Ectodermal cell (in vitro differentiated cells): ENCODE measurements at regions not wholly inside any gene's neighbourhood (a gene's known extent, or its start where the extent isn't known, plus 50 kb on each side); places are given as distances from the start of the nearest gene placed in this dataset.

Experiments used
- H3K27ac ChIP-seq: 2 replicates; pipeline ENCODE4 v1.7.0; 2013; ENCODE audit warnings: mild to moderate bottlenecking, low read depth, low read length; ENCODE audit not compliant: insufficient read depth, poor library complexity, severe bottlenecking
- H3K27me3 ChIP-seq: 2 replicates; pipeline ENCODE4 v1.7.0; 2013; ENCODE audit warnings: mild to moderate bottlenecking, low read length; ENCODE audit not compliant: insufficient read depth, control insufficient read depth, poor library complexity, severe bottlenecking
- H3K36me3 ChIP-seq: one replicate; pipeline ENCODE4 v1.7.0; 2013; ENCODE audit warnings: low read length; ENCODE audit not compliant: control insufficient read depth, insufficient read depth
- H3K4me1 ChIP-seq: one replicate; pipeline ENCODE4 v1.7.0; 2013; ENCODE audit warnings: low read length; ENCODE audit not compliant: control insufficient read depth, insufficient read depth
- H3K4me3 ChIP-seq: 2 replicates; pipeline ENCODE4 v1.7.0; 2013; ENCODE audit warnings: low read depth, low read length, control low read depth; ENCODE audit not compliant: insufficient read depth
- H3K9me3 ChIP-seq: 2 replicates; pipeline ENCODE4 v1.7.0; 2013; ENCODE audit warnings: mild to moderate bottlenecking, low read length, moderate library complexity; ENCODE audit not compliant: control insufficient read depth
- WGBS, 2 experiments: methylation state at CpG; one replicate each; pipeline ENCODE4 v1.1.7; 2013; ENCODE audit warnings: missing lambda C conversion rate in 2 of 2; 5-methylcytosine and 5-hydroxymethylcytosine counted together

GRCh38 chr1:38424677-38425076 is 378.1 kb upstream of the POU3F1 start:
- no peaks in the 10 kb centered on the region for H3K36me3 ChIP-seq
- no peaks in the 10 kb centered on the region for H3K27me3 ChIP-seq
- 50 to 52% methylated on average over 2 of the region's 2 CpGs for WGBS, 2 experiments
- no peak overlapping the region for H3K4me3 ChIP-seq
- H3K4me1 ChIP-seq: peaks cover 6% of the 10 kb centered on the region
- no peaks in the 10 kb centered on the region for H3K9me3 ChIP-seq
- H3K27ac ChIP-seq: no peak overlapping the region

- Histone ChIP-seq H3K27ac (no peak overlapping the region), H3K9me3 (no peaks in the 10 kb centered on the region), H3K27me3 (no peaks in the 10 kb centered on the region), H3K4me1 (peaks cover 6% of the 10 kb centered on the region), H3K36me3 (no peaks in the 10 kb centered on the region), H3K4me3 (no peak overlapping the region)
- WGBS, 2 experiments: 77 to 85% methylated on average over 4 of the region's 4 CpGs
These were observed 374.1 kb upstream of the POU3F1 start for GRCh38 chr1:38420666-38421065.

- peak overlapping the region; percentile 57 for H3K27ac ChIP-seq
These were observed 371.8 kb upstream of the POU3F1 start for GRCh38 chr1:38418195-38419030.

GRCh38 chr1:38403667-38404066 is 357.1 kb upstream of the POU3F1 start:
- Histone ChIP-seq H3K36me3 (no peaks in the 10 kb centered on the region), H3K4me3 (no peak overlapping the region), H3K27ac (no peak overlapping the region), H3K4me1 (no peaks in the 10 kb centered on the region), H3K27me3 (no peaks in the 10 kb centered on the region), H3K9me3 (no peaks in the 10 kb centered on the region)
- 98 to 100% methylated on average over 2 of the region's 2 CpGs for WGBS, 2 experiments

More at GRCh38 chr1:38418195-38419030, 371.8 kb upstream of the POU3F1 start:
- Histone ChIP-seq H3K4me3 (no peak overlapping the region), H3K27me3 (no peaks in the 10 kb centered on the region), H3K9me3 (no peaks in the 10 kb centered on the region), H3K4me1 (no peaks in the 10 kb centered on the region), H3K36me3 (no peaks in the 10 kb centered on the region)
- WGBS, 2 experiments: 86 to 87% methylated on average over 9 of the region's 9 CpGs

- WGBS, 2 experiments: 80 to 83% methylated on average over 1 of the region's 2 CpGs
- H3K4me1 ChIP-seq: no peaks in the 10 kb centered on the region
- H3K27me3 ChIP-seq: no peaks in the 10 kb centered on the region
- no peaks in the 10 kb centered on the region for H3K9me3 ChIP-seq
- H3K36me3 ChIP-seq: no peaks in the 10 kb centered on the region
- no peak overlapping the region for H3K4me3 ChIP-seq
- no peak overlapping the region for H3K27ac ChIP-seq
These were observed 355.7 kb upstream of the POU3F1 start for GRCh38 chr1:38402230-38402815.

GRCh38 chr1:38396606-38397005 is 350.0 kb upstream of the POU3F1 start:
- no peaks in the 10 kb centered on the region for H3K36me3 ChIP-seq
- H3K4me3 ChIP-seq: no peak overlapping the region
- 100% methylated on average over 1 of the region's 1 CpG; no CpG with 5 or more reads in 1 of the 2 experiments for WGBS, 2 experiments
- H3K27ac ChIP-seq: no peak overlapping the region
- H3K4me1 ChIP-seq: no peaks in the 10 kb centered on the region
- no peaks in the 10 kb centered on the region for H3K9me3 ChIP-seq
- H3K27me3 ChIP-seq: no peaks in the 10 kb centered on the region

- Histone ChIP-seq H3K9me3 (no peaks in the 10 kb centered on the region), H3K27ac (no peak overlapping the region), H3K36me3 (no peaks in the 10 kb centered on the region), H3K4me3 (no peak overlapping the region), H3K4me1 (no peaks in the 10 kb centered on the region), H3K27me3 (no peaks in the 10 kb centered on the region)
These were observed 347.7 kb upstream of the POU3F1 start for GRCh38 chr1:38394303-38394702.

GRCh38 chr1:38392861-38393260 is 346.3 kb upstream of the POU3F1 start:
- H3K36me3 ChIP-seq: no peaks in the 10 kb centered on the region
- no peak overlapping the region for H3K27ac ChIP-seq
- H3K9me3 ChIP-seq: no peaks in the 10 kb centered on the region
- H3K4me3 ChIP-seq: no peak overlapping the region
- no peaks in the 10 kb centered on the region for H3K27me3 ChIP-seq
- 73 to 81% methylated on average over 2 of the region's 2 CpGs for WGBS, 2 experiments
- no peaks in the 10 kb centered on the region for H3K4me1 ChIP-seq

- Histone ChIP-seq H3K9me3 (no peaks in the 10 kb centered on the region), H3K4me1 (peaks cover 4% of the 10 kb centered on the region), H3K36me3 (no peaks in the 10 kb centered on the region), H3K27ac (no peak overlapping the region), H3K27me3 (no peaks in the 10 kb centered on the region), H3K4me3 (no peak overlapping the region)
- WGBS, 2 experiments: 95 to 96% methylated on average over 5 to 8 of the region's 8 CpGs
These were observed 334.7 kb upstream of the POU3F1 start for GRCh38 chr1:38381256-38381655.

GRCh38 chr1:38376577-38376976 is 330.0 kb upstream of the POU3F1 start:
- Histone ChIP-seq H3K4me3 (no peak overlapping the region), H3K9me3 (no peaks in the 10 kb centered on the region), H3K4me1 (peaks cover 4% of the 10 kb centered on the region), H3K36me3 (no peaks in the 10 kb centered on the region), H3K27me3 (no peaks in the 10 kb centered on the region), H3K27ac (no peak overlapping the region)
- 74 to 92% methylated on average over 2 of the region's 2 CpGs for WGBS, 2 experiments
